ENCODE measurements at regions not wholly inside any gene's neighbourhood (a gene's known extent, or its start where the extent isn't known, plus 50 kb on each side); places are given as distances from the start of the nearest gene placed in this dataset.

DNA sequence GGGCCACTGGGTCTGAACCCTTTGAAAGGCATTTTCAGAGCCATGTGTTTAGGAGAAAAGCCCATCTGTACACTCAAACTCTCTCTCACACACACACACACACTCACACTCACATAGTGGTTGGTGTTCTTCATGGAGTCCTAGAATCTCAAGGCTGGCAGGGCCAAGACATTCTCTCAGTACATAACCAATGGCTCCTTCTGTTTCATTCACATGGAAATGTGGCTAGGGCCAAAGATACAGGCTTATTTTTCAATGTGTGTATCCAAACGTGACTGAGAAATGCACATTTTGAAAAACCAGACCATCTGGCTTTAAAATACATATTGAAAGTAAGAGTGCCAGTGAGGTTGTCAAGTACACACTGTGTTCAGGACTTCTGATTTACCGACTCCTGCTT is 59.0 kb upstream of the SALL1 start:
- Histone ChIP-seq H3K27ac (ENCODE audit: low read length) (no peak overlapping the region), H3K79me2 (ENCODE audit: low read length) (no peaks in the 10 kb centered on the region), H3K4me1 (ENCODE audit: low read length) (no peaks in the 10 kb centered on the region), H3K4me2 (ENCODE audit: low read length) (no peak overlapping the region), H4K20me1 (ENCODE audit: insufficient read depth, low read length) (no peaks in the 10 kb centered on the region), H3K27me3 (ENCODE audit: low read depth, low read length) (no peaks in the 10 kb centered on the region), H3K36me3 (replicated peaks; ENCODE audit: low read depth, low read length) (no peaks in the 10 kb centered on the region), H2AFZ (ENCODE audit: low read depth, low read length) (no peak overlapping the region), H3K4me3 (ENCODE audit: low read length) (no peak overlapping the region), H3K9me3 (ENCODE audit: insufficient read depth, low read length) (no peaks in the 10 kb centered on the region), H3K9ac (ENCODE audit: low read length) (no peak overlapping the region)
- TF ChIP-seq EZH2phosphoT487 (IDR thresholded peaks at IDR 0.05; ENCODE audit: low read depth): no peak

- Histone ChIP-seq H3K27ac (ENCODE audit: low read length) (no peak overlapping the region), H4K20me1 (ENCODE audit: insufficient read depth, low read length) (no peaks in the 10 kb centered on the region), H3K4me2 (ENCODE audit: low read length) (no peak overlapping the region), H3K27me3 (ENCODE audit: low read depth, low read length) (no peaks in the 10 kb centered on the region), H3K36me3 (replicated peaks; ENCODE audit: low read depth, low read length) (no peaks in the 10 kb centered on the region), H3K9me3 (ENCODE audit: insufficient read depth, low read length) (no peaks in the 10 kb centered on the region), H3K4me3 (ENCODE audit: low read length) (no peak overlapping the region), H3K4me1 (ENCODE audit: low read length) (no peaks in the 10 kb centered on the region), H2AFZ (ENCODE audit: low read depth, low read length) (no peak overlapping the region), H3K9ac (ENCODE audit: low read length) (no peak overlapping the region), H3K79me2 (ENCODE audit: low read length) (no peaks in the 10 kb centered on the region)
- TF ChIP-seq EZH2phosphoT487 (IDR thresholded peaks at IDR 0.05; ENCODE audit: low read depth) (no peak), CTCF (IDR thresholded peaks at IDR 0.05; ENCODE audit: low read depth, low read length) (no peak)
These were observed 50.5 kb upstream of the SALL1 start for GRCh38 chr16:51201604-51202003.
